DND-41 (cell line): ENCODE measurements at regions not wholly inside any gene's neighbourhood (a gene's known extent, or its start where the extent isn't known, plus 50 kb on each side); places are given as distances from the start of the nearest gene placed in this dataset.

ENCODE experiments used
- ATAC-seq: fragments of 200-7000 bp; cut with Tn5 transposase; 3 replicates; pipeline ENCODE4 v1.9.1; 2021; ENCODE audit warnings: low read depth; ENCODE audit not compliant: insufficient read depth
- DNase-seq: peaks from one replicate; pipeline ENCODE4 v3.0.0-alpha.2; 2020
- H2AFZ ChIP-seq: 2 replicates; pipeline ENCODE4 v1.6.0; 2012; ENCODE audit warnings: low read depth, low read length
- H3K27ac ChIP-seq: 2 replicates; pipeline ENCODE4 v1.5.1; 2012; ENCODE audit warnings: low read length, inconsistent platforms
- H3K27me3 ChIP-seq: fragments of 200-600 bp; sonication (generic); 2 replicates; pipeline ENCODE4 v1.6.0; 2012; ENCODE audit warnings: low read length, mild to moderate bottlenecking, inconsistent platforms; ENCODE audit not compliant: insufficient read depth, poor library complexity
- H3K36me3 ChIP-seq: 2 replicates; pipeline ENCODE4 v1.5.1; 2012; ENCODE audit warnings: low read length, inconsistent platforms; ENCODE audit not compliant: insufficient read depth
- H3K4me1 ChIP-seq: 2 replicates; pipeline ENCODE4 v1.5.1; 2012; ENCODE audit warnings: mild to moderate bottlenecking, low read length; ENCODE audit not compliant: insufficient read depth
- H3K4me2 ChIP-seq: 2 replicates; pipeline ENCODE4 v1.6.0; 2012; ENCODE audit warnings: mild to moderate bottlenecking, moderate library complexity, low read length, inconsistent platforms; ENCODE audit not compliant: insufficient read depth
- H3K4me3 ChIP-seq, 2 experiments: fragments of 200-600 bp in 1 of 2; shearing (Covaris generic) in 1 of 2; 2 replicates each; pipeline ENCODE4 v1.5.1; 2012 to 2016; ENCODE audit warnings: inconsistent platforms in 2 of 2, low read length in 2 of 2, mild to moderate bottlenecking in 2 of 2, low read depth in 1 of 2, moderate library complexity in 1 of 2
- H3K79me2 ChIP-seq: 2 replicates; pipeline ENCODE4 v1.6.0; 2012; ENCODE audit warnings: low read length, inconsistent platforms; ENCODE audit not compliant: insufficient read depth
- H3K9ac ChIP-seq: 2 replicates; pipeline ENCODE4 v1.6.0; 2012; ENCODE audit warnings: low read depth, mild to moderate bottlenecking, inconsistent platforms, low read length, moderate library complexity
- H3K9me3 ChIP-seq: 2 replicates; pipeline ENCODE4 v1.5.1; 2012; ENCODE audit warnings: low read length, moderate library complexity, mild to moderate bottlenecking, inconsistent platforms; ENCODE audit not compliant: insufficient read depth, severe bottlenecking
- H4K20me1 ChIP-seq: 2 replicates; pipeline ENCODE4 v1.6.0; 2012; ENCODE audit warnings: low read length; ENCODE audit not compliant: insufficient read depth
- CTCF ChIP-seq: IDR thresholded peaks from 2 replicates; pipeline ENCODE4 v1.5.1; 2012; ENCODE audit warnings: borderline replicate concordance, low read length, moderate library complexity, mild to moderate bottlenecking; ENCODE audit not compliant: poor library complexity, severe bottlenecking; ENCODE audit errors: extremely low read depth
- EZH2 ChIP-seq: IDR thresholded peaks from 3 replicates; pipeline ENCODE4 v1.6.1; 2012; ENCODE audit warnings: borderline replicate concordance, low read depth, mild to moderate bottlenecking, moderate library complexity, low read length, inconsistent platforms; ENCODE audit not compliant: severe bottlenecking

DNA sequence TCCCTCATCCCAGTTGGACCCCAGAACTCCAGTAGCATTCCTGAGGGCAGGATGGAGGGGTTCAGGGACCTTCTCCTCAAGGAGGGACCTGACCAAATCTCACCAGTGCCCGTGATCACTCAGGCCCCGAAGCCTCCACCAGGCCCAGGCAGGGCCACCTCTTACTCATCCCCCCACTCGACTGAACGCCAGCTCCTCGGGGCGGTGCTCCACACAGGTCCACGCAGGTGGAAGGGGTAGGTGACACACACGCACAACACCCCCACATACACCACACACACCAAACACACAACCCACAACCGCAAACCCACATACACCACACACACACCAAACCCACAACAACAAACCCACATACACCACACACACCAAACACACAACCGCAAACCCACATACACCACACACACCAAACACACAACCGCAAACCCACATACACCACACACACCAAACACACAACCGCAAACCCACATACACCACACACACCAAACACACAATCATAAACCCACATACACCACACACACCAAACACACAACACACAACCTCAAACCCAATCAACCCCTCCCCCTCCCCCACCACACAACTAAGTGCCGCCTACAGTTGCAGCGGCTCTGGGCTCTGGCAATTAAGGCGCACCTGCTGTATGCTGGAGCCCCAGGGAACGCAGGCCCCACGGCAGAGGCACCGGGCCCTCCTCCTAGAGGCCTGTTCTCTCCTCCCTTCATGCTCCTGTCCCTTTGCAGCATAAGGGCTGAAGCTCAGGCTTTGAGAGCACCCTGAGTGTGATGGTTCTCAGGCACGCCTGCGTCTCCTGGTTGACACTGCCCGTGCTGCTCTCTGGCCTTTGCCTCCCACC, 1318.1 kb downstream of the TBC1D22A start:
- Histone ChIP-seq H3K4me2 (peak overlapping the region; percentile 56; the same call in 1 of the 2 replicates), H3K4me3 (no peak overlapping the region), H3K4me1 (peaks cover 72% of the 10 kb centered on the region), H3K79me2 (no peaks in the 10 kb centered on the region), H3K36me3 (no peaks in the 10 kb centered on the region), H3K27me3 (no peaks in the 10 kb centered on the region), H4K20me1 (no peaks in the 10 kb centered on the region), H3K9ac (no peak overlapping the region), H3K27ac (peak overlapping the region; percentile 59), H3K9me3 (no peaks in the 10 kb centered on the region), H2AFZ (no peak overlapping the region)
- ATAC-seq, result no peak
- TF ChIP-seq EZH2 (no peak), CTCF (no peak)
- no peak for DNase-seq

- no peak overlapping the region for H2AFZ ChIP-seq
- H4K20me1 ChIP-seq, result no peaks in the 10 kb centered on the region
- peak; percentile 75 for ATAC-seq
- no peaks in the 10 kb centered on the region for H3K36me3 ChIP-seq
- peak overlapping the region; percentile 13 for H3K9ac ChIP-seq
- peak overlapping the region in 1 of 2 experiments; percentile 38; a peak in 1 of 4 replicates for H3K4me3 ChIP-seq
- peak overlapping the region; percentile 56 for H3K4me2 ChIP-seq
- no peaks in the 10 kb centered on the region for H3K9me3 ChIP-seq
- TF ChIP-seq EZH2 (no peak), CTCF (peak; percentile 3)
- H3K4me1 ChIP-seq, result peaks cover 63% of the 10 kb centered on the region
- H3K27ac ChIP-seq, result peak overlapping the region; percentile 59
- no peaks in the 10 kb centered on the region for H3K27me3 ChIP-seq
- peak; percentile 85 for DNase-seq
- no peaks in the 10 kb centered on the region for H3K79me2 ChIP-seq
Observed at GRCh38 chr22:48079505-48080290, 1317.2 kb downstream of the TBC1D22A start.

- ATAC-seq, result no peak
- Histone ChIP-seq H3K36me3 (no peaks in the 10 kb centered on the region), H3K9ac (peak overlapping the region; percentile 13; the same call in 1 of the 2 replicates), H3K79me2 (no peaks in the 10 kb centered on the region), H3K27me3 (no peaks in the 10 kb centered on the region), H3K4me2 (peak overlapping the region; percentile 56), H3K4me3 (peak overlapping the region in 1 of 2 experiments; percentile 38; a peak in 2 of 4 replicates), H3K9me3 (no peaks in the 10 kb centered on the region), H2AFZ (no peak overlapping the region), H4K20me1 (no peaks in the 10 kb centered on the region), H3K4me1 (peaks cover 55% of the 10 kb centered on the region), H3K27ac (peak overlapping the region; percentile 59)
- no peak for TF ChIP-seq EZH2
- no peak for TF ChIP-seq CTCF
- DNase-seq, result no peak
Observed at GRCh38 chr22:48078825-48079224, 1316.4 kb downstream of the TBC1D22A start.
